GM19468 (cell line): ENCODE measurements at regions not wholly inside any gene's neighbourhood (a gene's known extent, or its start where the extent isn't known, plus 50 kb on each side); places are given as distances from the start of the nearest gene placed in this dataset.

Source experiments
- ATAC-seq: cut with Tn5 transposase; IDR thresholded peaks from one replicate; pipeline ENCODE4 v1.9.1; 2021; ENCODE audit warnings: mild to moderate bottlenecking, moderate library complexity, moderate number of reproducible peaks; ENCODE audit not compliant: unreplicated experiment; ENCODE audit errors: extremely low read depth

DNA sequence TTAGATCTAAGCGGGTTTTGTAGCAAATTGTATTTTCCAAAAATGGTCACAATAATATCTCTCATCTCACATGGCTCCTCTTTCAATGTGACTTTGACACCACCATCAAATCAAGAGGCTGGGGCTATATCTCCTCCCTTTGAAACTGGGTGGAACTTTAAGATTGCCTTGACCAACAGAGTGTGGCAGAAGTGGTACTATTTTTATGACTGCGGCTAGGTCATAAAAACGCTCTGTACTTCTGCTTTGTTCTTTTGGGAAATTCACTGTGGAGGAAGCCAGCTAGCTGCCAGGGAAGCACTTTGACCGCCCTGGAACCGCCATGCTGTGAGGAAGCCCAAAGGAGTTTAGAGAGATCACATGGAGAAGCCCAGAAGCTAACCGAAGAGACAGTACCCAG is 50.7 kb upstream of the ACOT11 start:
- no peak for ATAC-seq

DNA sequence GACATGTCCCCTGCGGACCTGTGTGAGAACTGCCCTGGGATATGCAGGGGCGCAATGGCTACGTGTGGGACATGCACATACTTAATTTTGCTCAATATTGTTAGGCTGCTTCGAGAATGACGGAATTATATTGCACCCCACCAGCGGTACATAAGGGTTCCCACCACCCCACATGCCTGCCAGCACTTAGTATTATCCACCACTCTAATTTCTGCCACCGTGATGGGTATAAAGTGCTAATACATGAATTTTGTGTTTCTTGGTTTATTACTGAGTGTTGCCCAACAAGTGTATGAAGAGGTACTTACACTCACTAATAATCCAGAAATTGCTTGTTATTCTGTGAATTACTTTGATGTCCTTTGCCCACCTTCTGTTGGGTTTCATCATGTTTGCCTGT is 52.1 kb upstream of the ACOT11 start:
- ATAC-seq: no peak

DNA sequence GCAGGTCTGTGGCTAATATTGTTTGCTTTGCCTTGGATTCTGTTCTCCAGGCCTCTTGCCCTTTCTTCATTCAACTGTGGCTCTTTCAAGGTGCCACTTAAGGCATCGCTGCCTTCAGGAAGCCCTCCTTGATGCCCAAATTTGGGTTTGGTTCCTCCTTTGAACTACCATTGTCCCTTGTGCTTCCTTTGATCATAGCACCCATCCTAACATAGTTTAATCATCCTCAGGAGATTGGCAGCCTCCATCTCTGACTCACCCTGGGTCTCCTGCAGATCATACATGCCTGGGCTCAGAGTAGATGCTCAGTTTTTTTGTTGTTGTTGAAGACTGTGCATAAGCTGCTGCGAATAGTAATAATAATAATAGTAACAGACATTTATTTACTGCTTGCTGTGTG is 54.4 kb upstream of the ACOT11 start:
- no peak for ATAC-seq

DNA sequence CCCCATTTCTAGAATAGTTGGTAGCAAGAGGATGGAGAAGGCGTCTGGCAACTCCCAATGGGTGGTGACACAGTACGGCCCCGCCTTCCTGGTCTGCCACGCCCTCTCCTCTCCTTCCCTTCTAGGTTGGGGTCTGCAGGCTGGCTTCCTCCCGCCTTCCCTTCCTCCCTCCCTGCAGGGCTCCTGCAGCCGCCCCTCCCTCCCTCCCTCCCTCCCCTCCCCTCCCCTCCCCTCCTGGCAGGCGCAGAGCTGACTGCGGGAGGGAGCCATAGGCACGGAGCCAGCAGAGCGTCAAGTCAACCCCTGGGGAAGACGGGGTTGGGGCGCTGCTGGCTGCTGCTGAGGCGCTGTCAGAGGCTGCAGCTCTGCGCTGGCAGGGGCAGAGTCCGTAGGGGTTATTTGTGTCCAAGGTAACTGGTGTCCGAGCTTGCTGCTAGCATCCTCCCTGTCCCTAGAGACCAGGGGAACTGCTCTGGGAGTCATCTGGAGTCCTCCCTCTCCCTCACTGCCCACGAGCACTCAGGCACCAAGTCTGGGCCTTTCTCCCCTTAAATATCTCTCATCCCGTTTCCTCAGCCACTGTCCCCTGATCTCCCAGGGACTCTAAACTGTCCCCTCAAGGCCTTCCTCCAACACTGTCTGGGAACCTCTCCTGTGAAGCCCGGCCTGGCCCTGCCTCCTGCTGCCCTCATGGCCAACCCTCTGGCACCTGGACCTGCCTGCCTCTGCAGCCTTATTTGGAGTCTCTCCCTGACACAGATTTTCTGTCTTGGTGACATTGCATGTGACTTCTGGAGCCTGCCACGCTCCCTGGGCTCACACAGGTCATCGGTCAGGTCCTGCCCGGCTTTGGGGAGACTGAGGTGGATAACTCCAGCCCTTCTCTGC is 57.4 kb upstream of the ACOT11 start:
- no peak for ATAC-seq

DNA sequence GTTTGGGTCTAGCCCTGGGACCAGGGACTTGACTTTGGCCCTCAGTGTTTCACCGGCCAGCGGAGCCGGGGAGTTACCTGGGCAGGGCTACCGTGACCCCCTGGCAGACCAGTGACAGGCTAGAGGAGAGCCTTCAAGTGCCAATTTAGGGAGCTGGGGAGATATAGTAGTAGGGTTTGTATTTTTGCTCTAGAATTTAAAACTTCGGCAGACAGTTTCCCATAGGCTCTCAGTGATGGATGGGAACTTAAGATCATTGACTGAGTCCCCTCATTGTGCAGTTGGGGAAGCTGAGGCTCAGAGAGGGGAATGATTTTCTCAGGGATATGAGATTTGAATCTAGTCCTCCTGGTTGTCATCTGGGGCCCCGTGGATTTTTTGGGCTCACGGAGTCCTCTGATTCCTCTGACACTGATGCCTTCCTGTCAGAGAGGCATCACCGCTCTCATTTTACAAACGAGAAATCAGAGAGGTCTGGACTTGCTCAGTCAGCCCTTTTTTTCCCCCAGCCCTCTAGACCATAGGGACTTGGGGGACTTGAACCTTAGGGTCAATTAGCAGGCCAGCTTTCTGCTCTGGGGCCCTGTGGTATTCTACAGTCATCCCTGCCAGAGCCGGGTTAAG is 58.3 kb upstream of the ACOT11 start:
- no peak for ATAC-seq

DNA sequence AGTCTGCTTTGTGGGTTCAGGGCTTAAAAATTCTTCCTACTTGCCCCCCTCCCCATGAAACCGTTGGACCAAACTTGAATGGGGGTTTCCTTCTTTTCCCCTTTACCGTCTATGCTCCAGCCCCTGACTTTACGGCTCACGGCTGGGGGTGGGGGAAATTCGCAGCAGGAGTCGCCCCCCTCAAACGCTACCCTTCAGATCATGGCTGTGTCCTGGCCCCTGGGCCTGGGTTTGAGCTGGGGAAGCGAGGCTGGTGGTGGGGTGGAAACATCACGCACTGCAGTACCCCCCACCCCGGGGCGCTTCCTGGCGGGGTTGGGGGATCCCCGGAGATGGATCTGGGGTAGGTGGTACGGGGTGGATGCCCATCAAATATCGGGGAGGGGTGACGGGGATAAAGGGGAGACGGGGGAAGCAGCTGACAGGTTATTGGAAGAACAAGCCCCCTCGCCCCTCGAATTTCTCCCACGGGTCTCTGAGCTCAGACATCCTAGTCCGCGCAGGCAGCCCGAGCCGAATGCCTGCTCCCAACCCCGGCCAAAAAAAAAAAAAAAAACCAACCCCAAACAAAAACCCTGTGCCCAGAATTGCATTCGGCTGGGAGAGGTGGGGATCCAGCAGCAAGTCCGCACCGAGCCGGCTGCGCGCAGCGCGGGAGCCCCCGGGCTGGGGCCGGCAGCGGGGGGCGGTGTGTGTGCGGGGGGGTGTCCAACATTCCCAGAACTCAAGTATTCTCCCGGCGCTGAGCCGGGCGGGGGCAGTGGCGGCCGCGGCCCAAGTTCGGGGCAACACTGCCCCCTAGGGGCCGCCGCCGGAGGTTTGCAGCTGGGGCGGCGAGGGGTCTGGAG is 59.0 kb upstream of the ACOT11 start:
- peak; percentile 63 for ATAC-seq

DNA sequence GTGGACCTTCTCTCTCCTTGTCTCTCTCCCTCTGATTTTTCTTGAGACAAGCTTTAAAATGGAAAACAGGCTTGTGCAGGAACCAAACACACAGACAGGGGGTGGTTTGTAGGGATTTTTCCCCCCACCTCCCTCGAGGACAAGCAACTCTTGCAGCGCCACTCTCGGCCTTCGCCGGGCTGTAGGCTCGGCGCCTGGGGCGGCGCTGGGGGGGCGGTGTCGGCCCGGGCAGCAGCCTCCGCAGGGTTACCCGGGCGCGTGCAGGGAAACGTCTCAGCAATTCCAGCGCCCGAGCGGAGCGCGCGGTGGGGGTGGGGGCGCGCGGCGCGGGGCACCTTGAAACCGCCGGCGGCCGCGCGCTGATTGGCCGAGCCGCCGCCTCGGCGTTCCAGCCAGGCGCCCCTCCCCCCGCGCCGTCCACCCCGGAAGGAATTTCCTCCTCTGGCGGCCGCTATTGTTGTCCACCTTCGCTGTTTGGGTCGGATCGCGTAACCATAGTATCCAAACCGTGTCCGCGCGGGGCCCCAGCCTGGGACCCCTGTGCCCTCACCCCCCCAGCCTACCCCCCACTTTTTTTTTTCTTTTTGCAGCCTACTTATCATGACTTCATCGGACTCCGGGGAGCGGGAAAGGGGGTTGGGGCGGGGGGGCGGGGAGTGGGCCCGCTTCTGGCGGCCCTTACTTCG is 59.8 kb upstream of the ACOT11 start:
- ATAC-seq: peak; percentile 14

DNA sequence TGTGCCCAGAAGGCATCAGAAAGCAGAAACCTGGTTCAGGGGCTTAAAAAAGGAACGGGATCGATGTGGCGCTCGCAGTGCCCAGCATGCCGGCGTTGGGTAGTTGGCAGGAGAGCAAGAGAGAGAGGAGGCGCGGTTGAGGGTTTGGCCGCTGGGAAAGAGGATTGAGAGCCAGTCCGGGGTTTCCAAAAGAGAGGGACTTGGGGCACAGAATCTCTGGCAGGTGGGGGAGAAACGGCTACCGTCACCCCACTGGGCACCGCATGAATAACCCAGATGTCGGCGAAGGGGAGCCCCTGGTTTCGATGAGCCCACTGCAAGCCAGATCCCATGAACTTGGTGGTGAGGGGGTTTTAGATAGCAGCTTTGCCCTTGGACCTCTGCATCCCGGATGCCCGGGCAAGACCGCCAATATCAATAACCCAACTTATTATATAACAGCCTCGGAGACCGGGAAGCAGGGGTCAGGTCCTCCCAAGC is 60.4 kb upstream of the ACOT11 start:
- ATAC-seq: no peak

DNA sequence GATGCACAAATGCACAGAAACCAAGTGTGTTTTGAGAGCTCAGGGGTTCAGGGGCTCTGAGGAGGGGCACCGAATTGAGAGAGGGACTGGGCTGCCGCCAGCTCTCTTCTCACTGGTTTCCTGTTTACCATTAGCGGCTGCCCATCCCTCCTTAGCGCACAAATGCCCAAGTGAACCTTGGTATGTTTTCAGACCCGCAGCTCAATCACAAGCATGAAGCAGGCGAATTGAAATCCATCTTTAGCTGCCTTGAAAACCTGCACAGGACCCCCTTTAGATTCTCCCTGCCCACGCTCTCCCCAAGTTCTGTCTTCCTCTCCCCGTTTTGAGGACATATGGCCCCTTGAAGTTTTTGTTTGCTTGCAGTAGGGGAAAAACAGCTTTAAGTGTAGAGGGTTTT is 61.1 kb upstream of the ACOT11 start:
- no peak for ATAC-seq

DNA sequence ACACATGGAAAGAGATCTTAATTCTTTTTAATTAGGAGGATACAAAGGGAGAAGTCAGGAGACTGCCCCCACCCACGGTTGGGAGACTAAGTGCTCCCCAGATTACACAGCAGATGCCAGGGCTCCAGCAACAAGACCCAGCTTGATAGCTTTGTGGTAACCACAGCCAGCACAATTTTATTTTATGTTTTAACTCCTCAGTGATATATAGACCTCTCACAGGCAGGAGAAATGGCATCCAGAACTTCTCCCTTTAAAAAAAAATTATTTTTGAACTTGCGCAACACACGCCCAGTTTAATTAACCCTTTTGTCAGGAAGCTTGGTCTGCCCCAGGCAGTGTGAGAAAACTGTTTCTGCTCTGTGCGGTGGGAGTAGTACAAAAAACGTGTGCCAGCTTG is 62.6 kb upstream of the ACOT11 start:
- ATAC-seq: no peak

DNA sequence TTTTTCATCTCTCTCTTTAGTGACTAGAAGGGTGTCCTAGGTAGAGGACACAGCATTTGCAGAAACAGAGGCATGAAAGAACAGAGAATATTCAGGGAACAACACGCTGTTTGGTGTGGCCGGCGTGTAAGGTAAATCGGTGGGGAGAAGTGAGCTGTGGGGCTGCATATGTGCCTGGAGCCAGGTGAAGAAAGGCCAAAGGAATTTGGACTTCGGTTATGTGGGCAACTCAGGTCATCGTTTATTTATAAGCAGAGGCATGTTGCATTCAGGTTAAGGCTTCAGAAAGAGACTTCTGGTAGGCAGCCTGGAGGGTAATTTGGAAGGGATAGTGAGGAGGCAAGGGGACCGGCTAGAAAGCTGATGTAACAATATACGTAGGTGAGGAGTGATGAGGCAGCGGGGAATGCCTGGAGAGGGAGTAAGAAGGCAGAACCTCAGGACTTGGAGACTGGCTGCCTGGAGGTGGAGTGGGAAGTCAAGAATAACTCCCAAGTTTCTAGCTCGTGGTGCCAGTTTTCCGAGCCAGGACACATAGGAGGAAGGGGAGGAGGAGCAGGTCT is 64.1 kb upstream of the ACOT11 start:
- no peak for ATAC-seq

DNA sequence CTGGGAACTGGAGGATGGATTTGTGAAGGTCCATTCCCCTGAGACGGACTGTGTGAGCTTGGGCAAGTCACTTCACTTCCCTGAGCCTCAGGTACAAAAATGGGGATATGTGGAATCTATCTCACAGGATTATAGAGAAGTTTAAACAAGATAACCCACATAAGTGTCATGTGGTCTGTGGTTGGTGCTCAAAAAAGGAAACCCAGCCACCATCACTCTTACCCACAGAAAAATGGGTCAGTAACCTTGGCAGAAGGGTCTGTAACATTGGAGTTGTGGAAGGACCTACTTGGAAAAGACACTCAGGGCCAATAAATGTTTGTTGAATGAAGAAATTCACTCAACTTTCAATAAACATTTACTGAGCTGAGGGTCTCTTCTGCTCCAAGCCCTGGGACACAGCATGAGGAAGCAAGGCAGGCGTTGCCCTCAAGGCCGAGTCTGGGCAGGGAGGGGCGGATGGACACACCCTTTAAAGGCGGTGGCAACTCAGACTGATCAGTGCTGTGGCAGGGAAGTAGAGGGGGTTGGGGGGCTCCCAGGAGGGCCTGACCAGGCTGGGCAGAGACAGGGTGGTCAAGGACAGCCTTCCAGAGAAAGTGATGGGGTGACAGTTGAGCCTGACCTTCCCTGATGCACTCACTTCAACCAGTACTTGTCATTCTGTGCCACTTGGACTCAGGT is 66.7 kb upstream of the ACOT11 start:
- no peak for ATAC-seq

DNA sequence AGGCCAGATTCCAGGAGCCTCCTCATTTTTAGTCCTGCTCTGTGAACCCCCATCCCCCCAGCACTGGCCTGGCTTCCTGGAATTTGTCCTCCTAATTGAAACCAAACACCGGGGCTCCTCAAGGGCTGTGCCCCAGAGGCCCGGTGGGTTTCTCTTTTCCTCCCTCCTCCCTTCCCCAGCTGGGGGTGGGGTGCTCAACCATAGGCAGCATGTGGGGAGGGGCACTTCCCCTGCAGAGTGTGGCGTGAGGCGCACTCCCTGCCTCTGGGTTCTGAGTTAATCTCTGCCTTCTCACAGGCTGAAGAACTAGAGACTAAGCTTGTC is 67.5 kb upstream of the ACOT11 start:
- no peak for ATAC-seq

DNA sequence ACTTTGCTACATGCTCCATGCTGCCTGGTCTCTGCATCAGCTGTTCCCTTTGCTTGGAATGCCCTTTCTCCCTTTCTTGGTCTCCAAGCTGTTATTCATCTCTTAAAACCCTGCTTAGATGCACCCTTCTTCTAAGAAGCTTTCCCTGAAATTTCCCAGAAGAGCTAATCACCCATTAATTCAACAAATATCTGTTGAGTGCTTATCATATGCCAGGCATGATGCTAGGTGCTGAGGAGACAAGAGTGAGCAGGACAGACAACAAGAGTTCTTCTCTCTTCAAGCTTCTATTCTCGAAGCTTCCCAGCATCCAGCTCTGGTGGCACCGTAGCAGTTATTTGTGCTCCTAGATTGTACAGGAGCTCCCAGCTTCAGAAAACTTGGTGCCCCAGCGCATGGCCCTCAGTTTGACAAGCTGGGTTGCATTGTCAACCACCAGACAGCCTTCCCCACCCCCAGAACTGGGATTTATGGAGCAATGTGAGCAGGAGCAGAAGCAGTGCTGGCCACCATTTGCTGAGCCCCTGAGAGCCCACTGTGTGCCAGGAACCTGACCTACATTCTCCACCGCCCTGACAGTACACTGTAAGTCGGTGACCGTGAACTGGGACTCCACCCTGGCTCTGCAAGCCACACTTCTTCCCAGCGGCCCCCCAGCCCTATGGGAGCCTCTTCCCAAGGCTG is 68.0 kb upstream of the ACOT11 start:
- no peak for ATAC-seq

DNA sequence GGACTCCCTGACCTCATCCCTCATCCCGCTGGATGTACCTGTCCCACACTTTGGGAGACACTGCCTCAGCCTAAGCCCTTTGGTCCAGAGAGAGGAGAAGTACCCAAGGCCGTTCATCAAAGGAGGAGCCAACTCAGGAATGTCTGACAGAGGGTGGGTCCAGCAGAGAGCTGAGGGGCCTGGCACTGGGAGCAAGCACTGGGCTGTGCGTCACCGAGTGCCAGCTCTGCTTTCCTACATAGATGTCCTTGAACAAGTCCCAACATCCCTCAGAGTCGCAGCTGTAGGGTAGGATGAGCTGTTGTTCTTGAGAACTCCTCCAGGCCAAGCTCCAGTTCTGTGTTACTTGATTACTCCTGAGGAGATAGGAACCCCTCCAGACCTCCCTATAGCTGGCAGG is 68.8 kb upstream of the ACOT11 start:
- ATAC-seq: no peak

DNA sequence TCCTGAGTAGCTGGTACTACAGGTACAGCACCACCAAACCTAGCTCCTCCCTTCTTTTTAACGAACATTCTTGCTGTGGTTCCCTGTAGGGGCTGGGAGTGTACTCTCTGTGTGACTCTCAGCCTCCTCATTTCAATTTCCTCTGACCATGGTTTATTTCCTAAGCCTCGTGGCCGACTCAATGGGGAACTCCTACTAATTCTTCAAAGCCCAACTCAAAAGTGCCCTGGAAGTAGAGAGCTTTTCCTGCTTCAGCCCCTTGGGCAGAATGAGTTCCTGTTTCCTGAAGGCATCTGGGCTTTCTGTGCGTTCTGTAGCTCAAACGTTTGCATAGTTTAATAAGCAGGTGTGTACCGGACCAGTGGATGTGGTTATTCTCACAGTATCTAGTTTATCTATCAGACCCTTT is 70.9 kb upstream of the ACOT11 start:
- ATAC-seq: no peak

DNA sequence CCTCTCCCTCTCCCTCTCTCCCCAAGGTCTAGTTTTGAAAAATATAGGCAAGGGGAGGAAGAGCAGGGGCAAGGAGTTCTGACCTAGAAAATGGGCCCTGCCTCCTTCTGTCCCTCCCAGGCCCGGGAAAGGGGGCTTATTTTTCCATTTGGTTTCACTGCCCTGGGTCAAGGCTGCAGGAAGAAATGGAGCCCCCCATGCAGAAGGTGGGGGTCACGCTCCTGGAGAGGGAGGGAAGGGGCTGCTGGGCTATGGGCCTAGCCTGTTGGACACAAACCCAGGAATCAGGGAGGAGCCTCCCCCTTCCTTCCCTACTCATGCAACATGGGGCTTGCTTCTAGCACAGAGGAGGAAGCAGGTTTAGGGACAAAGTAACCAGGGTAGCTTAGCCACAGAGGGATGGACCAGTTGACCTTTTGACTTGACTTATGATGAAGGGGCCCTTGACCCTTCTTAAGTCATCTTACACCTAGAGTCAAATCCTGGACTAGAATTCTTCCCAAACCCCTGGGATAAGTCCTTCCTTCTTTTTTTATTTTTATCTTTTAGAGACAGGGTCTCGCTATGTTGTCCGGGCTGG is 70.4 kb upstream of the SSBP3 start:
- ATAC-seq: no peak

DNA sequence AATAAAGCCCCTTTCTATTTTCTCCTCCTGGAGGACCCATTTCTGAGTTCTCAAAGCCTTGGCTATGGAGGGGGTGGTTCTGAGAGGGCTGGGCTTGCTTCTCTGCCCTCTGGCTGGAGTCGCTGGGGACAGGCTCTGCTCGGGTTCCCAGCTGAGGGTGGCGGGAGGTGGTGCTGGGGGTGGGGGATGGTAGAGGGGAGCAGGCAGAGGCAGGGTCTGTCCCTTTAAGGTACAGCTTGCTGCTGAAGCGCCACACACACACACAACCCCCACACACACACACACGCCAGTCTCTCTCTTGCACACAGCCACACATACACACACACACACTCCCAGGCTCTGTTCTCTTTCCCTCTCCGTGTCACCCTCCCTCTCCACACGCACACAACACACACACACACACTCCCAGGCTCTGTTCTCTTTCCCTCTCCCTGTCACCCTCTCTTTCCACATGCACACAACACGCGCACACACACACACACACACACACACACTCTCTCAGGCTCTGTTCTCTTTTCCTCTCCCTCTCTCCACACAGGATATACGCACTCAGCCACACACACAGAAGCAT is 69.8 kb upstream of the SSBP3 start:
- ATAC-seq: no peak
